ENCODE measurements at regions not wholly inside any gene's neighbourhood (a gene's known extent, or its start where the extent isn't known, plus 50 kb on each side); places are given as distances from the start of the nearest gene placed in this dataset.

GRCh38 chr11:70712471-70712870 lies 314.1 kb downstream of the CTTN start:
- no peak for DNase-seq

DNA sequence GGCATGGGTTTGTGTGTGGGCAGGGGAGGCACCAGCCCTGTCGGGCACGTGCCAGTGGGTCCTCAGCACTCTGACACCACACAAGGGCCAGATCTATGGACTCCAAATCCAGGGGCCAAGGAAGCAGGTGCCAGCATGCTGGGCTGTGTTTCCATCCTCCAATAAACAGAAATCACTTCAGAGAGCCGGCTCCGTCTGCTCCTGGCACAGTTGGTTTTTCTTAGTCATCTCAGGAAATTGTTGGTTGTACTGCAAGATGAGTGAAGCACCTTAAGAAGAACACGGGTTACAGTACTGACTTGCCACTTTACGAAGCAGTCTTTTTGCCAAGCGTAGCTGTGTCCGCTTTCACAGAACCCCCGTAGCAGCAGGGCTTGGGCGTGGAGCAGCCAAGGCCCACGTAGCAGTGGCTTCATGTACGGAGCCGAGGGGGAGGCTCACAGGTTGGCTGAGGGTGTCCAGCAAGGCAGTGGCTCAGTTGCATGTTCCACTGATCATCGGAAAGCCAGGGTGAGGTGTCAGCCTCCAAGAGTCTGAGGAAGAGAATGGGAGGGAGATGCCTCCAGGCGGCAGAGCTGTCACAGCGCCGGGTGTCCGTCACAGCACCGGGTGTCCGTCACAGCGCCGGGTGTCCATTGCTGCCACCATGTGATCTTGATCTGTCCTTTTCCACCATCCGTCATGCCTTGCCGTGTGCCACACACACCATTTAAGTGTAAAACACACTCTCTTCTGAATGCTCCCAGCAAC lies 314.9 kb downstream of the CTTN start:
- DNase-seq = no peak

- no peak for DNase-seq
Measured at GRCh38 chr11:70713988-70714665, 315.8 kb downstream of the CTTN start.

DNA sequence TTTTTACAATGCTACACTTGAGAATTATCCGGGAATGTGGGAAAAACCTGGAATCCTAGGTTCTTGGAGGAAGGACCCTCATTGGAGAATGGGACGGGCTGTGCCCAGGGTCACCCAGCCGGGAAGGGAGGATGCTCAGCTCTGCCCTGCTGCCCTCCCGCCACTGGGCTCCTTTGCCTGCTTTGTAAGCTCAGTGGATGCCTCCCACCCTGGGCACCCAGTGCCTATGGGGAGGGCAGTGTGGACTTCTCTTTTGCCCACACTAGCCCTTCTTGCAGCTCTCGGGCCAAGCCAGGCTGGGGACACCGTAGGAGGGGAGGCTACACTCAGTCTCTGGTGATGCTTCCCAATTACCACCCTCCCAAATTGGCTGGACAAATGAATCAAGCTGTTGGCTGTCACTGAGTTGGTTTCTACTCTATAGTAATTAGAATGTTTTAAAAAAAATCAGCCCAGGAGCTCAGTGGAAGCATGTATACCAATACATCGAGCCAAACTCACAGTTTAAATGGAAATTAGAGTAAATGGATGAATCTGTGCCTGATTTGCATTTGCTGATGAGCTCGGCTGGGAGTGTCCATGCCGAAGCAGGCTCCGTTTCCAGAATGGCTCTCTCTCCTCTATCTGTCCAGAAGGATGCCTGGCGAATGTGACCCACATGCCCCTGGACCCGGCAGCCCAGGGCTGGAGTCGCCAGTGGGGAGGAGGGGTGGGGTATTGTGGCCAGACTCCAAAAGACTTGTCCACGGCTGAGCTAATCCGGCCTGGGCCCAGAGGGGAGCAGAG lies 317.0 kb downstream of the CTTN start:
- no peak for DNase-seq

GRCh38 chr11:70716216-70716615 lies 317.9 kb downstream of the CTTN start:
- DNase-seq = no peak

DNA sequence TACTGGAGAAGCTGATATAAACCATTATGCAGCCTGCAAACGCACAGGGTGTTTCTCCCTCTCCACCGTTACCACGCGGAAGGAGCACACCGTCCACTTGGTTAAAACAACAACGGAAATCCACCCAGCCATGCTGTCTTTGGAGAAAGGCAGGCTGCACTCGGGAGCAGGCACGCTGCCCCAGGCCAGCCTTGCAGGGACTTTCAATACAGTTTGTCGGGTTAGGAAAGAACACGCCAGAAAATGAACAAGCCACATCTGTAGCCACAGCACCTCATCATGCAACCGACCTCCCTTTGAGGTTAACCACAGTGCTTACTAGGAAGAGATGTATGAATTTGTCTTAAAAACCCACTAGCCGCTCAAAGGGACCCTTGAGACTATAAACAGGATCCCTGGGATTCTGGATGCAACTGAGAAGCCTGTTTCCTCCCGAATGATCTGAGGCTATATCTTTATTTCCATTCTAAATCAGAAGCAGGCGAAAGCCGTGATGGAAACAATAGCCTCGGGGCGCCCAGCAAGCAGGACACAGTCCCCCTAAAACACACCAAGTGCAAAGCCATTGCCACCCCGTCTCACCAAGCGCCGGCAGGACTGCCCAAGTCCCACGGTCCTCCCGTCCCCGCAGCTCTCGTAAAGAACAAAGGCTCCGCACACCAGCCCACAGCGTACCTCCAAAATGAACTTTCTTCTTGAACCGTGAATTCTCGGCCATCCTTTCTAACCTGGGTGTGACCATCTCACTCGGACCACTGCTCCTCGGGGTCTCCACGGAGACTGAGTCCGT lies 318.9 kb downstream of the CTTN start:
- no peak for DNase-seq

GRCh38 chr11:70717936-70718595 lies 319.7 kb downstream of the CTTN start:
- no peak for DNase-seq

DNA sequence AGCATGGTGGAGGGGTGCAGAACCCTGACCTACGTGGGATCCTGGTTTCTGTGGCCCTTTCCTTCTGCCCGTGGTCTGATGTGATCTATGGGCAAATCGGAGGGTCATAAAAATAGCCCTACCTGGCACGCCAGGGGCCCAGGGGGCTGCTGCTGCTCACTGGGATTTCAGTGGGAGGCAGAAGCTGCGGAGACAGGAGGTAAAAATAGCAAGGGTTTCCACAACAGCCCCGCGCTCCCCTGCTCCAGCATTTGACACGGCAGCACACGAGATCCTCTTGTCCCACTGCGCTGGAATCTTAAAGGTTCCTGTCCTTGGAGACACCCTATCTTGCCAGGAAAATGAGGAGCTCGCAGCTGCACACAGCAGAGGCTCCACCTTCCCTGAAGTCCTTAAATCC lies 321.2 kb downstream of the CTTN start:
- DNase-seq = no peak

DNA sequence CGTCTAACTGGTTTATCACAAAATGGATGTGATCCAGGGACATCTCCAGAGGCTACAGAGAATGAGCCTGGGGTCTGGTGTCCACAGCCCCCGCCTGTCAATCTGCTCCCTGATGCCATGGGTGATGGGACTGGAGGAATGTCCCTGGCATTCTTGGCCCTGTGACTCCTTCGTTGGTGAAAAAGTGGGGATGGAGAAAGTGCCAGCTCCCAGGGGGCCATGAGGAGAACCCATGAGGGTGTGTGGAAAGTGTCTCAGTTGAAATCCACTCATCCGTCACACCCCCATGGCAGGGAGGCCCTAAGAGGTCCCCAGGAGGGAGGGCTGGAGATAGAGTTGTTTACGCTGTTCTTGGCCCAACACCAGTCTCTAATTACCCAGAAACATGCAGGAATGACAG lies 322.0 kb downstream of the CTTN start:
- DNase-seq = no peak

DNA sequence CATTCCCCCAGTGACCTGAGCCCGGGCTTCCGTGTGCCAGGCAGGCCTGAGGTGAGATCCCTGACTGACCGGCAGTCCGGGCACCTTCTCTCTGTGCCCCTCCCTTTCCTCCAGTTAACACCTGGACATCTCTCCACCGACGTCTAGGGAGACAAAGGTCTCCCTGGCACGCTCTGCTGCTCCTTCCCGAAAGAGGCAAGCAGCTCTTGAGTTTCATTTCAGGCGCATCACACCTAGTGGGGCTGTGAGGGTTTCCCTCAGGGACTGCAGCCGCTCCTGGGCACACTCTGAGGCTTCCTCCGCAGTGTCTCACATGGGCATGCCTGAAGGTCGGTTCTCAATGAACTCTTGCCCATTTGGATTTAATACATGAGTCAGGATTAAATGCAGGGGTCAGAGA lies 322.7 kb downstream of the CTTN start:
- no peak for DNase-seq

GRCh38 chr11:70725278-70725677 lies 326.9 kb downstream of the CTTN start:
- no peak for DNase-seq

DNA sequence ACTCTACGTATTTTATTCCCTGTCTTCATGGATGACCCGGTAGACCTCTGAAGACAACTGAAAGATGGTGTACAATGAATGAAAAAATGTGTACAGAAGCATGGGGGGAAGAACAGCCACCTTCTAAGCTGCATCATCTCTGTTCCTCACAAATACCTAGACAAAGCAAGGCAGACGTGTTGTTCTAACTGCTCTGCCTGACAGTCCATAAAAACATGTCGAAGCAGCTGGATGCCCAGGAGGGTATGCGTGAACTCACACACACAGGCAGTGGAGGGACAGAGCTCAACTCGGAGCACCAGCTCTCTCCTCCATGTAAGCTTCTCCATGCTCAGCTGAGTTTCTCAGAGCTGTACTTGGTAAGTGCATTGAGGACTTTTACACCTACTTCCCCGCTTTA lies 327.4 kb downstream of the CTTN start:
- no peak for DNase-seq

- no peak for DNase-seq
Measured at GRCh38 chr11:70727021-70727420, 328.7 kb downstream of the CTTN start.

DNA sequence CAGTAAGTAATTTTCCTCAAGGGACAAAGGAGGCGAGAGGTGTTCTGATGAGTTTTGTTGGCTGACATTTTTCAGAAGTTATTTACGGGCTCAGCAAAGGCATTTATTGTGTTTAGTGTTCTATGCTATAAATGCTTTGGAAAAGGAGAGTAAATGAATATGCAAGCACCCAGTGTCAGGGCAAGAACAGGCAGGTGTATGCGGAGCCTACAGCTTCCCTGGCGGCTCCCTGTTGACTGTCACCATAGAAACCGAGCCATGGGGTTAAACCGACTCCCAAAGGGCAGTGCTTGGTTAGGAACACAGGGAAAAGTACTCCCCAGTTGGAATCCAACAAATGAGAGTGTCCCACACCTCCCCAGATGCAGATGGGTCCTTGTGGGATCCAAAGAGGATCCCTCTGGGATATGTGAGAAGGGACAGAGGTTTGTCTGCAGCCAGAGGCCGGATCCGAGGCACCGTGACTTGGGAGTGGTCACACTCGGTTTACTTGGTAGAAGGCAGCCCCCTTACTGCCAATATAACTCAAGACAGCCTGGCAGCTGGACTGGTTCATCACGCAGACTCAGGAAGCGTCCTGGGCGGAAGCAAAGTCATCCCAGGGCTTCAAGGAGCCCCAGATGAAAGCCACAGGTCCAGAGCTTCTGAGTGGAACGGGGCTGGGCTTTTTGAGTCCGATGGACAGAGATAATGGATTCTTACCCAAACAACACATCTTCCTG lies 329.7 kb downstream of the CTTN start:
- no peak for DNase-seq

DNA sequence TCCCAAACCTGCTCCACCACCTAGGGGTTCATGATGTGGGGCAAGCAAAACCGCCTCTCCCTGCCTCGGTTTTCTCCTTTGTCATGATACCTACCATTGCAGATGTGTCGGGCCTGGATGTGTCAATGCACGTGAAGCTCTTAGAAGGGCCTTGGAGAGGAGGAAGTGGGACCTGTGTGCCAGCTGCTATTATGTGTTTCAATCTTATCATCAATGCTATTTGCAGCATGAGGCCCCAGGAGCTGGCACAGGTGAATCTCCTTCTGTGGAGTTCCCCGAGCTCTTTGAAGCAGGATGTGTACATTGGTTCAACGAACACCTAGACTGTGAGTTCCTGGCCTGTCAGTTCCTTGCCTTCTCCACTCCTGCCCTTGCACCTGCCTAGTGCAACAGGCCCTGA lies 331.6 kb downstream of the CTTN start:
- no peak for DNase-seq

GRCh38 chr11:70730411-70730810 lies 332.1 kb downstream of the CTTN start:
- no peak for DNase-seq

DNA sequence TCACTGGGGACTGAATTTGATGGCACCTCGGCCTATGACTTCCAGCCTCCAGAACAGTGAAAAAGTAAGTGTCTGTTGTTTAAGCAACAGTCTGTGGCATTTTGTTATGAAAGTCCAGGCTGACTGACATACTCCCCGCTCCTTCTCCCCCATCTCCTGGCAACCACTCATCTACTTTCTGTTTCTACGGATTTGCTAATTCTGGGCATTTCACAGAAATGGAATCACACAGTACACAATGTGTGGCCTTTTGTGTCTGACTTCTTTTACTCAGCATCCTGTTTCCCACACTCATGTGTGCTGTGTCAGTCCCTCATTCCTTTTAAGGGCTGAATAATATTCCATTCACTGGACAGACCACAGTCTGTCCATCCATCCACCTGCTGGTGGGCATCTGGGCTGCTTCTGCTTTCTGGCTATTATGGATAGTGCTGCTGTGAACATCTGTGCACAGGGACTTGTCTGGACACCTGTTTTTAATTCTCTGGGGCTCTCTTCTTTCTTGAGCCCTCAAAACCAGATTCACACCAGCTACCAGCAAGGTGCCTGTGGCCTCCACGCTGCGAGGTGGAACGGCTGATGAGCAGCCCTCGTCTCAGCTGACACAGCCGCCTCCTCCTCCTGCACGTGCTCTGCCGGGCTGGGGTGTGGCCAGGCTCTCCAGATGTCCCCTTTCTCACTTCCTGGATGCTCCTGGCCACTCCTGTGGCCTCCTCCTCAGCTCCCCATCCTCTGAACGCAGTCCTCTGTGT lies 333.1 kb downstream of the CTTN start:
- no peak for DNase-seq

- DNase-seq = no peak
Measured at GRCh38 chr11:70732023-70732880, 333.9 kb downstream of the CTTN start.

DNA sequence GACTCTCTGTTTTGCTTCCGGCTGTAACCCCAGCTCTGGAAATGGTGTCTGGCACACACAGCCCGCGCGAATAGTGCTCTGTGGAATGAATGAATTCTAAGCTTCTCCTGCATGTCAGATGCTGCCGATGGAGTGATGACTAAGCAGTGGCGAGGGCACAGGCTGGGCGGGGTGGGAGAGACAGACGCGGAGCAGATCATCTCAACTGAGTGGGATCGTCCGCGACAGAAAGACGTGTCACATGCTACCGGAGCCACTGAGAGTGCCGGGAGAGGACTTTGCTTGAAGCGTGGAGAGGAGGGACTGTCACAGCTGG lies 334.5 kb downstream of the CTTN start:
- DNase-seq = no peak

Data from stimulated activated CD4-positive, alpha-beta T cell treated with anti-CD3 and anti-CD28 coated beads, Interleukin-4, amount 100 ng/mL, for 4 hours (primary cell).